HepG2 (cell line): ENCODE measurements at regions not wholly inside any gene's neighbourhood (a gene's known extent, or its start where the extent isn't known, plus 50 kb on each side); places are given as distances from the start of the nearest gene placed in this dataset.

Experiments used
- ATAC-seq: fragments of 200-7000 bp; cut with Tn5 transposase; 3 replicates; pipeline ENCODE4 v1.9.1; 2020; ENCODE audit warnings: mild to moderate bottlenecking, moderate library complexity
- BruUV-seq: library from RNA; stranded (reverse); fragments of 400-500 nt; replicated peaks from 2 replicates; lab custom pipeline; 2021; lab: Mats Ljungman, UMichigan
- CTCF ChIA-PET: fragments of 300-600 bp; formaldehyde crosslinking; extraction: SDS; loops from one replicate; lab custom pipeline; 2021; ENCODE audit warnings: low total read pairs, inconsistent platforms, low intra/inter-chr PET ratio; lab: Yijun Ruan, JAX
- POLR2A ChIA-PET: fragments of 350-600 bp; sonication (Branson Sonifier 250); formaldehyde crosslinking; loops from one replicate; lab custom pipeline; 2020; ENCODE audit warnings: antibody characterized with exemption, inconsistent platforms; lab: Yijun Ruan, JAX
- DNase-seq: peaks from one replicate; pipeline ENCODE4 v3.0.0-alpha.2; 2015; ENCODE audit warnings: low spot score
- FAIRE-seq: peaks from 3 replicates; lab custom pipeline; 2011; peaks lifted over from hg19 to GRCh38; lab: Jason Lieb, UNC
- H2AFZ ChIP-seq: one replicate; pipeline ENCODE4 v1.6.1; 2011; ENCODE audit warnings: low read length, inconsistent platforms
- H3K27ac ChIP-seq: fragments of 300-600 bp; 3 replicates; pipeline ENCODE4 v1.8.0; 2011; ENCODE audit warnings: mixed run types, mild to moderate bottlenecking, mixed read lengths, low read length, inconsistent platforms; ENCODE audit not compliant: insufficient read depth; ENCODE audit errors: extremely low read length
- H3K27me3 ChIP-seq, 2 experiments: fragments of 200-600 bp in 1 of 2; 2 replicates in 1 of 2; 3 replicates in 1 of 2; pipeline versions ENCODE4 v1.6.0 to v1.8.0; 2011; ENCODE audit warnings: low read length in 2 of 2, mild to moderate bottlenecking in 2 of 2, moderate library complexity in 2 of 2, inconsistent platforms in 1 of 2; ENCODE audit not compliant: insufficient read depth in 2 of 2, control insufficient read depth in 1 of 2
- H3K36me3 ChIP-seq, 2 experiments: fragments of 200-600 bp in 1 of 2; replicated peaks in 1 of 2; 2 replicates in 1 of 2; 3 replicates in 1 of 2; pipeline versions ENCODE4 v1.5.1 to v1.8.0; 2011; ENCODE audit warnings: low read length in 2 of 2, inconsistent platforms in 1 of 2; ENCODE audit not compliant: insufficient read depth in 2 of 2, control insufficient read depth in 1 of 2
- H3K4me1 ChIP-seq: 2 replicates; pipeline ENCODE4 v1.5.1; 2012; ENCODE audit warnings: low read length, inconsistent platforms; ENCODE audit not compliant: insufficient read depth
- H3K4me2 ChIP-seq: 2 replicates; pipeline ENCODE4 v1.6.0; 2011; ENCODE audit warnings: low read depth, low read length, inconsistent platforms
- H3K4me3 ChIP-seq, 3 experiments: fragments of 200-600 bp in 1 of 3; sonication (generic), shearing (Covaris generic) in 1 of 3; replicated peaks in 1 of 3; 2 replicates each; pipeline ENCODE4 v1.5.1; 2011 to 2016; ENCODE audit warnings: low read length in 3 of 3, inconsistent platforms in 2 of 3, low read depth in 2 of 3, mild to moderate bottlenecking in 2 of 3, control low read depth in 1 of 3, mixed read lengths in 1 of 3; ENCODE audit not compliant: insufficient read depth in 1 of 3
- H3K79me2 ChIP-seq: one replicate; pipeline ENCODE4 v1.6.1; 2011; ENCODE audit warnings: low read length, inconsistent platforms; ENCODE audit not compliant: insufficient read depth
- H3K9ac ChIP-seq: 2 replicates; pipeline ENCODE4 v1.6.0; 2011; ENCODE audit warnings: mild to moderate bottlenecking, low read depth, low read length, inconsistent platforms; ENCODE audit not compliant: insufficient read depth
- H3K9me3 ChIP-seq: 2 replicates; pipeline ENCODE4 v1.5.1; 2012; ENCODE audit warnings: mild to moderate bottlenecking, low read length
- H4K20me1 ChIP-seq: 2 replicates; pipeline ENCODE4 v1.6.0; 2011; ENCODE audit warnings: inconsistent platforms, mild to moderate bottlenecking, low read length, moderate library complexity; ENCODE audit not compliant: insufficient read depth
- MIER2 ChIP-seq: IDR thresholded peaks from 2 replicates; pipeline ENCODE4 v1.6.1; 2016; ENCODE audit warnings: missing biosample characterization, missing genetic modification reagents
- NCOA1 ChIP-seq: sonication (generic); formaldehyde crosslinking; IDR thresholded peaks from 2 replicates; pipeline ENCODE4 v1.9.0; 2021; ENCODE audit warnings: missing genetic modification reagents
- POLR2A ChIP-seq, 2 experiments: IDR thresholded peaks; 2 replicates each; pipeline ENCODE4 v1.6.1; 2011; ENCODE audit warnings: low read depth in 2 of 2, low read length in 2 of 2, mild to moderate bottlenecking in 1 of 2, moderate library complexity in 1 of 2; ENCODE audit not compliant: insufficient read depth in 1 of 2
- STAG1 ChIP-seq: sonication (generic); formaldehyde crosslinking; IDR thresholded peaks from 2 replicates; pipeline ENCODE4 v1.4.0; 2020; ENCODE audit warnings: missing genetic modification reagents
- TCF7L2 ChIP-seq: IDR thresholded peaks from 2 replicates; pipeline ENCODE4 v1.6.1; 2011; ENCODE audit warnings: mild to moderate bottlenecking, low read depth, low read length, moderate library complexity
- ZNF441 ChIP-seq: sonication (generic); formaldehyde crosslinking; IDR thresholded peaks from 2 replicates; pipeline ENCODE4 v1.7.0; 2021; ENCODE audit warnings: missing genetic modification reagents, borderline replicate concordance
- ZNF788 ChIP-seq: sonication (generic); formaldehyde crosslinking; IDR thresholded peaks from 2 replicates; pipeline ENCODE4 v1.5.0; 2020; ENCODE audit warnings: mild to moderate bottlenecking, missing genetic modification reagents, borderline replicate concordance
- WGBS: methylation state at CpG from one replicate; pipeline ENCODE4 v1.1.6; 2017; ENCODE audit warnings: low lambda C conversion rate; 5-methylcytosine and 5-hydroxymethylcytosine counted together
- in situ Hi-C: cut with HindIII; loops from 2 replicates; pipeline ENCODE4 v1.10.0; 2017; ENCODE audit warnings: low pct_unique_long_range_greater_than_20kb; ENCODE audit not compliant: extremely low pct_ligation_motif_present
- intact Hi-C: fragments of 100-400 bp; cut with micrococcal nuclease; formaldehyde crosslinking; loops from one replicate; pipeline ENCODE4 v1.10.0; 2022; ENCODE audit not compliant: unreplicated experiment
- TF ChIP-seq, protein P1 (sequence below): IDR thresholded peaks from 2 replicates; pipeline ENCODE4 v1.6.1; 2012; ENCODE audit warnings: inconsistent platforms
- TF ChIP-seq, protein P2 (sequence below): sonication (generic); formaldehyde crosslinking; conservative IDR thresholded peaks from 2 replicates; pipeline ENCODE4 v1.4.0; 2020; ENCODE audit warnings: missing genetic modification reagents

DNA sequence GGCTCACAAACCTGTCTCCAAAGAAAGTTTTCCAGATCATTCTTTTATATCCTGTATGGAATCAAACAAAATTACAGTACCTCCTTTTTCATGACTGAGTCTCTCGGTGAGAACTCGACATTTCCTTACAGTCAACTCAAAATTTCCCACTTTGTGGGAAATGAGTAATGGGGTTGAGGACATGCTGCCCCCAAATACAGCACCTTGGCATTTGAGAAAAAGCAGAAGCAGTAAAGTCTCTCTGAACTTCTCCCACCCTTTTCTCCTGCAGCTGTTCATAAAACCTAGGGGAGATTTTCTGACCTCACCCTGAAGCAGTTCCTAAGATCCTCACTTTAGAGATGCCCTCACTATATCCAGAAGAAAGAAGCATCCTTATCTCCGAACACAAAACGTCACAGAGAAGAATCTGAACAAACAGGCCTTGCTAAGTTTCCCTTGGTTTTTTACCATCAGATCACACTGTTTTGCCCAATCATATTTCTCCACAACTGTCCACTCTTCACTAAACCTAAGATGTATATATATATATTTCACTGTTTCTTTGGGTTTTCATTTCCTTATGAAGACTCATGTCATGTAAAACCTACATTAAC is 96.1 kb upstream of the APC start:
- ChIA-PET CTCF (no interaction called here), POLR2A (no interaction called here)
- in situ Hi-C loops (no loop called here), intact Hi-C loops (no loop called here)
- no peak for TF ChIP-seq POLR2A (IDR thresholded peaks at IDR 0.05; ENCODE audit: insufficient read depth in 1 of 2, low read depth in 2 of 2, low read length in 2 of 2)
- no peak overlapping the region for H3K9ac ChIP-seq
- no peak overlapping the region for H3K27ac ChIP-seq
- BruUV-seq: no TSS peak
- H3K79me2 ChIP-seq: no peaks in the 10 kb centered on the region
- no peak overlapping the region for H3K4me2 ChIP-seq
- no peaks in the 10 kb centered on the region for H3K4me1 ChIP-seq
- FAIRE-seq (no peak), DNase-seq (no peak), ATAC-seq (no peak)
- WGBS: 4% methylated on average over 4 of the region's 4 CpGs
- H3K4me3 ChIP-seq: no peak overlapping the region
- no peaks in the 10 kb centered on the region for H3K36me3 ChIP-seq
- H3K27me3 ChIP-seq: peaks cover 0 to 7% of the 10 kb centered on the region in 2 experiments; a peak in 1 of 5 replicates
- no peaks in the 10 kb centered on the region for H3K9me3 ChIP-seq
- H4K20me1 ChIP-seq: no peaks in the 10 kb centered on the region
- no peak overlapping the region for H2AFZ ChIP-seq

DNA sequence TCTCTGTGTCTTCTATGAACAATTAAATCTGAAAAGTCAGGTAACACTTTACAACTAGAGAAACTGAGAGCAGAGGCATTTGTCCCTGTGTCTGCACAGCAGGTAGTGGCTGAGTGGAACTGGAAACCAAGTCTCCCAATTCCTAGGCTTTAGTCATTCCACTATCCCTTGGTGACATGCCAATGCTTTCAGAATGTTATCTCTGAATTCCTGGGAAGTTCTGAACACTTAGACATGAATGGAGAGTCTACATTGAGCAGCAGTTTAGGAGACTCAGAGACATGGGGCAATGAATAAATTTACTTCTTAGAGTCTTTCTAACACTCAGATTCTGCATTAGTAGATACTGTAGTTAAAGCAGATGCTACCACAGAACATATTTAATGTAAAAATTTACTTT is 94.8 kb upstream of the APC start:
- Histone ChIP-seq H3K4me1 (no peaks in the 10 kb centered on the region), H3K9me3 (no peaks in the 10 kb centered on the region), H3K27me3 (peaks cover 0 to 7% of the 10 kb centered on the region in 2 experiments; a peak in 1 of 5 replicates), H3K9ac (no peak overlapping the region), H3K27ac (no peak overlapping the region), H4K20me1 (no peaks in the 10 kb centered on the region), H3K4me3 (no peak overlapping the region), H2AFZ (no peak overlapping the region), H3K4me2 (no peak overlapping the region), H3K79me2 (no peaks in the 10 kb centered on the region), H3K36me3 (no peaks in the 10 kb centered on the region)
- no peak for ATAC-seq
- TF ChIP-seq, protein P1, sequence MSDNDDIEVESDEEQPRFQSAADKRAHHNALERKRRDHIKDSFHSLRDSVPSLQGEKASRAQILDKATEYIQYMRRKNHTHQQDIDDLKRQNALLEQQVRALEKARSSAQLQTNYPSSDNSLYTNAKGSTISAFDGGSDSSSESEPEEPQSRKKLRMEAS: no peak
- no peak for TF ChIP-seq ZNF441 (CRISPR knock-in tag)
- TF ChIP-seq, protein P2, sequence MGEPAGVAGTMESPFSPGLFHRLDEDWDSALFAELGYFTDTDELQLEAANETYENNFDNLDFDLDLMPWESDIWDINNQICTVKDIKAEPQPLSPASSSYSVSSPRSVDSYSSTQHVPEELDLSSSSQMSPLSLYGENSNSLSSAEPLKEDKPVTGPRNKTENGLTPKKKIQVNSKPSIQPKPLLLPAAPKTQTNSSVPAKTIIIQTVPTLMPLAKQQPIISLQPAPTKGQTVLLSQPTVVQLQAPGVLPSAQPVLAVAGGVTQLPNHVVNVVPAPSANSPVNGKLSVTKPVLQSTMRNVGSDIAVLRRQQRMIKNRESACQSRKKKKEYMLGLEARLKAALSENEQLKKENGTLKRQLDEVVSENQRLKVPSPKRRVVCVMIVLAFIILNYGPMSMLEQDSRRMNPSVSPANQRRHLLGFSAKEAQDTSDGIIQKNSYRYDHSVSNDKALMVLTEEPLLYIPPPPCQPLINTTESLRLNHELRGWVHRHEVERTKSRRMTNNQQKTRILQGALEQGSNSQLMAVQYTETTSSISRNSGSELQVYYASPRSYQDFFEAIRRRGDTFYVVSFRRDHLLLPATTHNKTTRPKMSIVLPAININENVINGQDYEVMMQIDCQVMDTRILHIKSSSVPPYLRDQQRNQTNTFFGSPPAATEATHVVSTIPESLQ: no peak
- TF ChIP-seq STAG1 (CRISPR knock-in tag): no peak
- TF ChIP-seq MIER2 (CRISPR knock-in tag): no peak
- TF ChIP-seq TCF7L2: no peak
- TF ChIP-seq NCOA1 (CRISPR knock-in tag): no peak
- no peak for TF ChIP-seq ZNF788 (CRISPR knock-in tag)
- ChIA-PET CTCF (no interaction called here), POLR2A (no interaction called here)
- FAIRE-seq: no peak
- no peak for DNase-seq
- no TSS peak for BruUV-seq
- in situ Hi-C loops (no loop called here), intact Hi-C loops (no loop called here)
